ENCODE measurements at regions not wholly inside any gene's neighbourhood (a gene's known extent, or its start where the extent isn't known, plus 50 kb on each side); places are given as distances from the start of the nearest gene placed in this dataset.
A peak's percentile ranks its signal among the peaks of the same experiment; 100 is the strongest.
"Not testable (repeated sequence)": the region's sequence is repeated elsewhere in the genome, so short reads cannot be mapped to it uniquely, and the experiment has no call there.

DNA sequence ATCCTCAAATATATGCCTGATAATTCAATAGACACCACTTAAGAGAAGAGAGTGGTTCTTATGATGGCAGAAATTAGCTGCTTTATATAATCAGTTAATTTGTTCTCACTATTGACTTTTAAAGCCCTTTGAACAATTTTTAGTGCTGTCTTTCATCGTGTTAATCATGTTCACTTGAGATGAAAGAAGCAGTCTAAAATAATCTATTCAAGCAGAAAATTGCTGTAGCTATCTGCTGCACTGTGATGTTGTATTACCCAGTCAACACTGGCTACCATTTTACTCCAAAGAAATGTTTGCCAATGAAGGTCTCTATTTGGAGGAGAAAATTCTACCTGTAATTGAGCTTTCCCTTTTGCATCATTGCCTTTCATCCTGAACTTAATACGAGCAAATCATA, 459.8 kb upstream of the FSIP2 start:
- H3K27me3 ChIP-seq (ENCODE audit: insufficient read depth, low read depth): no peaks in the 10 kb centered on the region
- H3K4me3 ChIP-seq (IDR thresholded peaks at IDR 0.05; ENCODE audit: insufficient read depth, low read depth, low read length): no peak overlapping the region
- H3K36me3 ChIP-seq (ENCODE audit: insufficient read depth): no peaks in the 10 kb centered on the region
- H3K79me2 ChIP-seq (ENCODE audit: insufficient read depth, low read depth): no peaks in the 10 kb centered on the region
- no peak overlapping the region for H3K27ac ChIP-seq
- TF ChIP-seq, protein P1, sequence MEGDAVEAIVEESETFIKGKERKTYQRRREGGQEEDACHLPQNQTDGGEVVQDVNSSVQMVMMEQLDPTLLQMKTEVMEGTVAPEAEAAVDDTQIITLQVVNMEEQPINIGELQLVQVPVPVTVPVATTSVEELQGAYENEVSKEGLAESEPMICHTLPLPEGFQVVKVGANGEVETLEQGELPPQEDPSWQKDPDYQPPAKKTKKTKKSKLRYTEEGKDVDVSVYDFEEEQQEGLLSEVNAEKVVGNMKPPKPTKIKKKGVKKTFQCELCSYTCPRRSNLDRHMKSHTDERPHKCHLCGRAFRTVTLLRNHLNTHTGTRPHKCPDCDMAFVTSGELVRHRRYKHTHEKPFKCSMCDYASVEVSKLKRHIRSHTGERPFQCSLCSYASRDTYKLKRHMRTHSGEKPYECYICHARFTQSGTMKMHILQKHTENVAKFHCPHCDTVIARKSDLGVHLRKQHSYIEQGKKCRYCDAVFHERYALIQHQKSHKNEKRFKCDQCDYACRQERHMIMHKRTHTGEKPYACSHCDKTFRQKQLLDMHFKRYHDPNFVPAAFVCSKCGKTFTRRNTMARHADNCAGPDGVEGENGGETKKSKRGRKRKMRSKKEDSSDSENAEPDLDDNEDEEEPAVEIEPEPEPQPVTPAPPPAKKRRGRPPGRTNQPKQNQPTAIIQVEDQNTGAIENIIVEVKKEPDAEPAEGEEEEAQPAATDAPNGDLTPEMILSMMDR (conservative IDR thresholded peaks at IDR 0.05; ENCODE audit: low read depth, low read length): no peak
- no peak overlapping the region for H3K4me2 ChIP-seq
- no peak overlapping the region for H2AFZ ChIP-seq (ENCODE audit: low read depth)
- H3K4me1 ChIP-seq (ENCODE audit: low read depth, poor library complexity, severe bottlenecking): no peaks in the 10 kb centered on the region
- H3K9ac ChIP-seq: no peak overlapping the region
- no peaks in the 10 kb centered on the region for H4K20me1 ChIP-seq (ENCODE audit: insufficient read depth)

DNA sequence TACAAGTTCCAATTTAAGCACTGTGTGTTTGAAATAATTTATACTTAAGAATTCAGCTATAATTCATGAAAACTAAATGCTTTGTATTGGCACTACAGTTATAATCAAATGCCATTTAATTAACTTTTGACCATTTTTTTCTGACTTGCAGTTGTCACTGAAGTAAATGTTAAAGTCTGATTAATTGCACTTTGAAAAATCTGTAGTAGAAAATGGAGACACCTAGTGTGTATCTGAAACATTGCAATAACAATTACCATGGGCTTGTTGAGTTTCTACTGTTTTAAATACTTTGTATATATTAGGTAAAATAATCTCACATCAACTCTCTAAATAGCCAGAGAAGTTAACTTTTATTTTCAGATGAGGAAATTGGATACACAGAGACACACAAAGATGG, 458.6 kb upstream of the FSIP2 start:
- Histone ChIP-seq H3K27ac (no peak overlapping the region), H3K9ac (no peak overlapping the region), H3K79me2 (ENCODE audit: insufficient read depth, low read depth) (no peaks in the 10 kb centered on the region), H3K4me1 (ENCODE audit: low read depth, poor library complexity, severe bottlenecking) (no peaks in the 10 kb centered on the region), H3K27me3 (ENCODE audit: insufficient read depth, low read depth) (no peaks in the 10 kb centered on the region), H3K4me2 (no peak overlapping the region), H4K20me1 (ENCODE audit: insufficient read depth) (no peaks in the 10 kb centered on the region), H3K36me3 (ENCODE audit: insufficient read depth) (no peaks in the 10 kb centered on the region), H2AFZ (ENCODE audit: low read depth) (no peak overlapping the region), H3K4me3 (IDR thresholded peaks at IDR 0.05; ENCODE audit: insufficient read depth, low read depth, low read length) (no peak overlapping the region)
- TF ChIP-seq, protein P1 (conservative IDR thresholded peaks at IDR 0.05; ENCODE audit: low read depth, low read length): peak; percentile 75

DNA sequence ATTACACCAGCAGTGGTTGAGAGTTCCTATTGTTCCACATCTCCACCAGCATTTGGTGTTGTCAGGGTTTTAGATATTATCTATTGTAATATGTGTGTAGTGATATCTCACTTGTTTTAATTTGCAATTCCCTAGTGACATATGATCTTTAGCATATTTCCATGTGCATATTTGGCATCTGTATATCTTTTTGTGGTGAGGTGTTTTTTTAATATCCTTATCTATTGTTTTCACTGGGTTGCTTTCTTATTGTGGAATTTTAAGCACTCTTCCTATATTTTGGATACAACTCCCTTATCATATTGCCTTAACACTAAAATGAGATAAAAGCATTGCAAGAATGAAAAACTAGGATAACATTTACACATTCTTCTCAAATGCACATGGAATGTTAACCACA, 453.9 kb upstream of the FSIP2 start:
- Histone ChIP-seq H3K9ac (no peak overlapping the region), H2AFZ (ENCODE audit: low read depth) (no peak overlapping the region), H3K4me2 (no peak overlapping the region), H3K4me1 (ENCODE audit: low read depth, poor library complexity, severe bottlenecking) (no peaks in the 10 kb centered on the region), H3K36me3 (ENCODE audit: insufficient read depth) (no peaks in the 10 kb centered on the region), H3K27me3 (ENCODE audit: insufficient read depth, low read depth) (no peaks in the 10 kb centered on the region), H3K4me3 (IDR thresholded peaks at IDR 0.05; ENCODE audit: insufficient read depth, low read depth, low read length) (no peak overlapping the region), H3K27ac (no peak overlapping the region), H4K20me1 (ENCODE audit: insufficient read depth) (no peaks in the 10 kb centered on the region), H3K79me2 (ENCODE audit: insufficient read depth, low read depth) (no peaks in the 10 kb centered on the region)
- TF ChIP-seq, protein P1 (conservative IDR thresholded peaks at IDR 0.05; ENCODE audit: low read depth, low read length): no peak

DNA sequence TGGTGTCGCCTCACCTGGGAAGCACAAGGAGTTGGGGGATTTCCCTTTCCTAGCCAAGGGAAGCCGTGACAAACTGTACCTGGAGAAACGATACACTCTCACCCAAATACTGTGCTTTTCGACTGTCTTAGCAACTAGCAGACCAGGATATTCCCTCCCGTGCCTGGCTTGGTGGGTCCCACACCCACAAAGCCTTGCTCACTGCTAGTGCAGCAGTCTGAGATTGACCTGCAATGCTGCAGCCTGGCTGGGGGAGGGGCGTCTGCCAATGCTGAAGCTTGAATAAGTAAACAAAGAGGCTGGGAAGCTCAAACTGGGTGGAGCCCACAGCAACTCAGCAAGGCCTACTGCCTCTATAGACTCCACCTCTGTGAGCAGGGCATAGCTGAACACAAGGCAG, 448.6 kb upstream of the FSIP2 start:
- not testable (repeated sequence) for H3K27me3 ChIP-seq (ENCODE audit: insufficient read depth, low read depth); H4K20me1 ChIP-seq (ENCODE audit: insufficient read depth); H3K36me3 ChIP-seq (ENCODE audit: insufficient read depth); H3K9ac ChIP-seq; H3K79me2 ChIP-seq (ENCODE audit: insufficient read depth, low read depth); H3K4me1 ChIP-seq (ENCODE audit: low read depth, poor library complexity, severe bottlenecking); H3K4me3 ChIP-seq (IDR thresholded peaks at IDR 0.05; ENCODE audit: insufficient read depth, low read depth, low read length); H2AFZ ChIP-seq (ENCODE audit: low read depth); H3K4me2 ChIP-seq; H3K27ac ChIP-seq

DNA sequence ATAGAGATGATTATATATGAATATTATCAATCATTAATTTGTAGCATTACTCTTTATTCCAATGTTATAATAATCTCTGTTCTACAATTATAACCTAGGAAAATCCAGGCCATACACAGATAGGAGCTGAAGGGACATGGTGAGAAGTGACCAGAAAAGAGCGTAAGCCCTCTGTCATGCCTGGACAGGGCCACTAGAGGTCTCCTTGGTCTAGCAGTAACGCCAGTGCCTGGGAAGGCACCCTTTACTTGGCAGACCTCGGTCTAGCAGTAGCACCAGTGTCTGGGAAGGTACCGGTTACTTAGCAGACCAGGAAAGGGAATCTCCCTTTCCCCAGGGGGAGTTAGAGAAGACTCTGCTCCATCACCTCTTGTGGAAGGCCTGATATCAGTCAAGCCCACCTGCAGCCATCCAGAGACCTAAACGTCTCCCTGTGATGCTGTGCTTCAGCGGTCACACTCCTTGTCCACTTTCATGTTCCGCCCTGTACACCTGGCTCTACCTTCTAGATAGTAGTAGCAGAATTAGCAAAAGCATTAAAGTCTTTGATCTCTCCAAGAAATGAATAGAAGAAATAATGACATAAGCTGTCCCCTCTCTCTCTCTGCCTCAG, 447.5 kb upstream of the FSIP2 start:
- Histone ChIP-seq H3K27me3 (ENCODE audit: insufficient read depth, low read depth) (no peaks in the 10 kb centered on the region), H3K4me3 (IDR thresholded peaks at IDR 0.05; ENCODE audit: insufficient read depth, low read depth, low read length) (no peak overlapping the region), H3K79me2 (ENCODE audit: insufficient read depth, low read depth) (no peaks in the 10 kb centered on the region), H3K27ac (no peak overlapping the region), H3K4me2 (no peak overlapping the region), H3K9ac (no peak overlapping the region), H3K36me3 (ENCODE audit: insufficient read depth) (no peaks in the 10 kb centered on the region), H4K20me1 (ENCODE audit: insufficient read depth) (no peaks in the 10 kb centered on the region), H3K4me1 (ENCODE audit: low read depth, poor library complexity, severe bottlenecking) (no peaks in the 10 kb centered on the region), H2AFZ (ENCODE audit: low read depth) (no peak overlapping the region)
- TF ChIP-seq, protein P1 (conservative IDR thresholded peaks at IDR 0.05; ENCODE audit: low read depth, low read length): peak; percentile 59; the same call in 1 of the 2 replicates

Data from KMS-11 (cell line).